GM21619 (cell line): ENCODE measurements at regions not wholly inside any gene's neighbourhood (a gene's known extent, or its start where the extent isn't known, plus 50 kb on each side); places are given as distances from the start of the nearest gene placed in this dataset.
"Not testable (repeated sequence)": the region's sequence is repeated elsewhere in the genome, so short reads cannot be mapped to it uniquely, and the experiment has no call there.

ENCODE experiments used
- ATAC-seq: cut with Tn5 transposase; IDR thresholded peaks from one replicate; pipeline ENCODE4 v1.9.1; 2021; ENCODE audit not compliant: unreplicated experiment

DNA sequence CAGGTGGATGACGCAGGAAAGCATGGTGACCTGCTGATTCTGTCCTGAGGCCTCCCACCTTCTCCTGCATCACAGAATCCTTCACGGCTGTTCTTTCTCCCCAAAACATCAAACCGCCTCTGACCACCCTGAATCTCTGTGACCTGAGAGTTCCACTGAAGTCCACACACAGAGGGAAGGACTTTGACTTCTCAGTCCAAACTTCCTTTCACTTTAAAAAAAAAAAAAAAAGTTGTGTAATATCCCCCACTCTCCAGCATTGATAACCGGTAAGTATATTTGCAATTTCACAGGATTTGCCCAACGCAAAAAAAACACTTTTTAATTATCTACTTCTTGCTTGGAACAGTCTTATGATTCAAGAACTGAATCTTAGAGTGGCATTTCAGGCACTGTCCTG is 259.5 kb upstream of the IRS2 start:
- ATAC-seq: no peak

DNA sequence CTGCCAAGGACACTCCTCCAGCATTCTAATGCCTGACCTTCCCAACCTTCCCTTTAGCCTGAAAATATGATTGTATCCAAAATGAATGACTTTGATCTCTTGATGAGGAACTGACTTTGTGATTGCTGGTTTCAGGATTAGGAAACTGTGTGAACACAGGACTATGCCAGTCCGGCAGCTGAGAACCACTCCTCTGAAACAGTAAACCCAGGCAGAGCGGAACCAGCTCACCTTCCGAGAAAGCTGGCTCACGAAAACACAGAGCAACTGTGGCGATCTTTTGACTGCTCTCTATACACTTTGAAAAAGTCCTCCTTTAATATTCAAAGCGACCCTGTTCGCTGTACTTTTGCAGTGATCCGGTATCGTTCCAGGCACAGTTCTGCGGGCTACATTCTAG is 258.8 kb upstream of the IRS2 start:
- ATAC-seq: no peak

DNA sequence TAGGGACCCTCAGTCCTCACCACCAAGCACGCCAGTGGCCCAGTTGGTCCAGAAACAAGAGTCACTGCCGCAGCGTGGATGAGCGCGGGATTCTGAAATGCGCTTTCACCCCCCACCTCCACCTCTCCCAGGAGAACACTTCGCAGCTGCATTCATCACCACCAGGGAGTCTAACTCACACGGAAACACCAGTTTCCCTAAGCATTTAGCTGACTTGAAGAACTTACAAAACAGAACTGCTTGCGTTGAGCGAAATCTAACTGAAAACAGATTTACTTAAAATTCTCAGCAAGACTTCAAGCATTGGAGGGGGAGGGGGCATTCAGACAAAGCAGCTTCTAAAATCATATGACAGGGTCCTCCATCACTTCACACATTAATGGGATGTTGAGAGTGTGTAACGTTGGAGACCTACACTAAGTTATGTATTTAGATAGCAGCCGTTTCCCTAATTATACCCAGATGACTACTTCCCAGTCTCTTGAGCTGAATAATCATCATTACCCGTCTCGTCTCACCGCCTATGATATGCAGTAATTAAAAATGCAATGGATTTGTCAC is 258.2 kb upstream of the IRS2 start:
- no peak for ATAC-seq

DNA sequence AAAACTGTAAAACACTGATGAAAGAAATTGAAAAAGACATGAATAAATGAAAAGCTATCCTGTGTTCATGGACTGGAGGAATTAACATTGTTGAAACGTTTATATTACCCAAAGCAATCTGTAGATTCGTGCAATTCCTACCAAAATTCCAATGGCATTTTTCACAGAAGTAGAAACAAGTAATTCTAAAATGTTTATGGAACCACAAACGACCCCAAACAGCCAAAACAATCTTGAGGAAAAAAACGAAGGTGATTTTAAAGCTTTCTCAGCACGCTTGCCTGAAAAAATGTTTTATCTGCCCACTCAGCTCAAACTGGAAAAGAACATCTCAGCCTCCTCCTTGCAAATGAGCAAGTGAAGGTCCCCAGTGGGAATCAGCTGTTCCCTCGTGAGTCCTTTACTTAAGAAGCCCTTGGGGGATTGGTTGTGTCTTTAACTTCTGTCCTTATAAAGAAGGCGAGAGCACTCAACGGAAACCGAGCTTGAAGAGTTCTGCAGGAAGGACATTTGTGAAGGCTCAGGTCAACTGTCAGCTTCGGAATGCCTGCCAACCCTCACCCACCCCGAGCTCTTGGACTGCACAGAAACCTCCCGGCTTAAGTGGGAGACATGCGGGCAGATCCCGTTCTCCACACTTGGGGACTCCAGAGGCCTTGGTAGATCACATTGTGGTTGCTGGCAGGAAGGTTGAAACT is 256.0 kb upstream of the IRS2 start:
- no peak for ATAC-seq

DNA sequence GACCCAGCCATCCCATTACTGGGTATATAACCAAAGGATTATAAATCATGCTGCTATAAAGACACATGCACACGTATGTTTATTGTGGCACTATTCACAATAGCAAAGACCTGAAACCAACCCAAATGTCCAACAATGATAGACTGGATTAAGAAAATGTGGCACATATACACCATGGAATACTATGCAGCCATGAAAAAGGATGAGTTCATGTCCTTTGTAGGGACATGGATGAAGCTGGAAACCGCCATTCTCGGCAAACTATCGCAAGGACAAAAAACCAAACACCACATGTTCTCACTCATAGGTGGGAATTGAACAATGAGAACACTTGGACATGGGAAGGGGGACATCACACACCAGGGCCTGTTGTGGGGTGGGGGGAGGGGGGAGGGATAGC is 255.3 kb upstream of the IRS2 start:
- not testable (repeated sequence) for ATAC-seq

DNA sequence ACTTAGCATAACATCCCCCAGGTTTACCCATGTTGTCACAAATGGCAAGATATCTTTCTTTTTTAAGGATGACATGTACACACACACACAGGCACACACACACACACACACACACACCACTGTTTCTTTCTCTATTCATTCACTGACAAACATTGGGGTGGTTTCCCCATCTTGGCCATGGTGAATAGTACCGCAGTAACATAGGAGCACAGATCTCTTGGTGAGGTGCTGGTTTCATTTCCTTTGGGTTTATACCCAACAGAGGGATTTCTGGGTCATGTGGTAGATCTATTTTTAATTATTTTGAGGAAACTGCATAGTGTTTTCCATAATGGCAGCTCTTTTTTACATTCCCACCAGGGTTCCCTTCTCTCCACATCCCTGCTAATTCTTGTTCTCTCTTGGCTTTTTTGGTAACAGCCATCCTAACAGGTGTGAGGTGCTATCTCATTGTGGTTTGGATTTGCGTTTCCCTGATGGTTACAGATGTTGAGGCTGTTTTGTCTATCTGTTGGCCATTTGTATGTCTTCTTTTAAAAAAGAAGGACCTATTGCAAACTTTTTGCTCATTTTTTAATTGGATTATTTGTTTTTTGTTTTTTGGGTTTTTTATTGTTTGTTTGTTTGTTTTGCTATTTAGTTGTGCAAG is 251.7 kb upstream of the IRS2 start:
- no peak for ATAC-seq

DNA sequence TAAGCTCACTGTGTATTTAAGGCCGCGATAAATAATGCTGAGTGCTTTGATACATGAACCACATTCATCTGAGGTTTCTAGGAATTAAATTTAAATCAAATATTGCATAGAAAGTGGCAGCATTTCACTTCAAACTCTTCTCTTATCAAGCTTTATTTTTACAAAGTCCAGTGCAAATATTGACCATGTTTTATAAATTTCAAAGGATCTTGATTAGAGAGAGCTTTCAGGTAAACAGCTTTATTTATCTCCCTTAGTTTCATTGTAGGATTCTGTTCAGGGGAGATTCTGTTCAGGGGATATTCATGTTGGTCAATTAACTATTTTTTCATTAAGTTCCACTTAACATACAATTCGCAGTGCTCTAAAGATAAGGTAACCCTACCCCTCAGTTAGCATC is 249.7 kb upstream of the IRS2 start:
- no peak for ATAC-seq

DNA sequence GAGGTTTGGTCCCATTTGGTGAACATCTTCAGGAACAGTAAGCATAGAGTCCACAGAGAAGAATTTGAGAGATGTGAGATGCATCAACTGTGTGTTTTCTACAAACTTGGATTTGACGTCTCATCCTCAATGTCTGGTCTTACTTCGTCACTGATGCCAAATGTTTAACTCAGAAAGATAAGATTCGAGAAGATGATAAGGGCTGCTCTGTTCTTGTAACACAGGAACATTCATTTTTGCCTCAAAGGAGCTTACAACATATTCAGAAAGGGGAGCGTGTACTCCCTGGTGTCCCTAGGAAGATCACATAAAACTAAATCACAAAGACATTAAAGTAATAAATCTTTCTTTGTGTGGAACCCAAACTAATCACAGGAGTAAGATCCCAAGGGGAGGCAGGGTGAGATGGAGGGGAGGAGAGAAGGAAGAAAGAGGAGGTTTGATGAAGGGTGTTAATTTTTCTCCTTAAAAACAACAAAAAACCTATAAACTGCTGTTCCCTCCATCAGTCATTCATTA is 247.7 kb upstream of the IRS2 start:
- ATAC-seq: no peak

DNA sequence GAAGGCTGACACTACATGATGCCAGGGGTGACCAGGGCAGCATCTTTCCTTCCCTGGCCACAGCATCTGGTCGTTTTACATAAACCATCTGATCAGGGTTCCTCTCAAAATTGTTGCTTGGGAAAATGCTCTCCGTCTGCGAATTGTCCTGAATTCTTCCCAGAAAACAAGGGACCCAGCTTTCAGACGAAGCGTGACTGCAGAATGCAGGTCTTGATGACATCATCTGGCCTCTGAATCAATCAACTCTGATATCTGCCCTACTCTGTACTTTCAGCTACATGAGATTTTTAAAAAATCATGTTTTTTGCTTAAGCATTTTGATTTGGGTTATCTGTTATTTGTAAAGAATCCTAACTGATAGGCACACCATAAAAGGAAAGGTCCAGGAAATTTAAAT is 246.6 kb upstream of the IRS2 start:
- ATAC-seq: no peak

DNA sequence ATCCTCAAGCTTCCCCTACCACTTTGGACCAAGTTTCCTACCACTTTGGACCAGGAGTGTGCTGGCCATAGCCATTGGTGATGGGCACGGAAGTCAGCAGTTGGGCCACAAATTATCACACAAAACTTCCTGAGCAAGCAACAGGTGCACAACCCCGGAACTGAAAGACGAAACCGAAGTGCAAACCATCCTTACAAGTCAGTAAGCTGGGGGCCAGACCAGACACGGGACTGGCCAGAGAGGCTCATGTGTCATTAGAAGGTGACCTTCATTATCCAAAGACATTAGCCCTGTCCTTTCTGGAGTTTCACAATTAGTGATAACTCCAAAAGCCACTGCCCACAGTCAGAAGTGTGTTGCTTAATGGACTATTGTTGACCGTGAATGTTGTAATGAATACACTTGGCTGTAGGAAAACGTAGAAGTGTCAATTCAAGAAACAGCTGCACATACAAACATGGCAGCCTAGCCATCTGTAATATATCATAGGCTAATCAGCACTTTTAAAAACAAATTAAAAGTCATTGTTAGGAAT is 244.1 kb upstream of the IRS2 start:
- ATAC-seq: no peak

DNA sequence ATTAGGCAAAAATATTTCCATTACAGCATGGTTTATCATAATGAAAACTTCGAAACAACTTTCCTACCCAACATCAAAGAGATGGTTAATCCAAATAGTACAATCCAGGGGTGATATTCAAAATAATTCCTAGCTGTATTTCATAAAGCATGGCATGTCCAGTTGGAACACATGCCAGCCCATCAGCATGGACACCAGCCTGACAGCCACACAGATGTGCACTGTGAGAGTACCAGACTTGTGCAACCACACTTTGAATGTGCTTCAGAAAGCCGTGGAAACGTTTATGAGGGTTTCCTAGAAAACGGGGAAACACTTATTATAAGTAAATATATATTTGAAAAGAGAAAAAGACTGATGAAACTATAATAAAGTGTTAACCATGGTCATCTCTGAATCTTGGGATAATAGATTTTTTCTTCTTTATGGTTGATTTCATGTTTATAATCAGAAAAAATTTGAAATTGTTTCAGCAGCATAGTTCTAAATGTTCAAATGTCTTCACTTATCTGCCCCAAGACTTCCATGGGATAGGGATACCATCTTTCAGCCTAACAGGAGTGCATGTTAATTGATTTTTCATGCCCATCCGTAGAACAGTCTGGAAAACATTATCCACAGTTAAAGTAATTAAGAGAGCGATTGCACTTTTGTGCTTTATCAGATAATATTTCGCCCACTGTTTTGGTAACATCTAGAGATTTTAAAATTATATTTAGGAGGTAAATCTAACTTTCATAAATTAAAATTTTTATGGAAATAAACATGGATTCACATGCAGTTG is 242.6 kb upstream of the IRS2 start:
- no peak for ATAC-seq

DNA sequence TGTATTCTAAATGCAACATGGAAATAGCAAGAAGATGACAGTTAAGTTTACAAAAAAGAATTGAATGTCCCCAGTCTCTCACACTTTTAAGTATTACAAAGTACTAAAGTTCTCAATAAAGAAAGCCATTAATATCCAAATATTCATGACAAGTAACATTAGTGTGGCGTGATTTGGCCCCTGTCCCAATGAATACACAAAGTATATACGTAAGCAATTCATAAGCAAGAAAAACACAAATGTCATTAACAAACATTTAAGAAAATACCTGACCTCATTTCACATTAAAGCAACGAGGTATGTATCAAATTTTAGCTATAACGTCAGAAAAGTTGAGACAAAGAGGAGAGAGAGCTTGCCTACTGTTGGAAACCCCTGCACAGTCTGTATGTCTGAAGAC is 241.9 kb upstream of the IRS2 start:
- ATAC-seq: no peak

DNA sequence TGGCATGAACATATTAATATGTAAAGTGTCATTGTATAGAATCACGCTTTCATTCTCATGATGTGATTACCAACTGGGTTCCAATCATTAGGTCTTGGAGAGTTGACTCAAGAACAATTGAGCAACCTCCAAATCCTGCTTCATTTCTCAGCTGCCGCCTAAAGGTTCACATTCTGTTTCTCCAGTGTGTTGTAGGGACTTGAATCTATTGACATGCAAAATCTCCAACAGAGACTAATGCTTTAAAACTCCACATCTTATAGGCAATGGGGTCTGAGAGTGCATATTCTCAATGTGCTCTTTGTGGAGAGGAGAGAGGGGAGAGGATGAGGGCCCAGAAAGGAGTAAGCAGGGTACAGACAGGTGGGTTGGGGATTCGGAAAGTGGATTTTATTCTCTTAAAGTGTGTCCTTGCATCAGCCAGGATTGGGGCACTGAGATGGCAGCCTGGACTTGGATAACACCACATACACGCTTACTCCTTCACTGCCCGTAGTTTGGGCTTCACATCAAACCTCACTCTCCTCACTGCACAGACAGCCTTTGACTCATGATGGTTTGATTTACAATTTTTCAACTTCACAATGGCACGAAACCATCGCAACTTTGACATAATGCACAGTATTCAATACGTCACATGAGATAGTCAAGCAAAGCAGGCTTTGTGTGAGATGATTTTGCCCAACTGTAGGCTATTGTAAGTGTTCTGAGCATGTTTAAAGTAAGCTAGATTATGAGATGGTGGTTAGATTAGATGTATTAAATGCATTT is 241.3 kb upstream of the IRS2 start:
- no peak for ATAC-seq

DNA sequence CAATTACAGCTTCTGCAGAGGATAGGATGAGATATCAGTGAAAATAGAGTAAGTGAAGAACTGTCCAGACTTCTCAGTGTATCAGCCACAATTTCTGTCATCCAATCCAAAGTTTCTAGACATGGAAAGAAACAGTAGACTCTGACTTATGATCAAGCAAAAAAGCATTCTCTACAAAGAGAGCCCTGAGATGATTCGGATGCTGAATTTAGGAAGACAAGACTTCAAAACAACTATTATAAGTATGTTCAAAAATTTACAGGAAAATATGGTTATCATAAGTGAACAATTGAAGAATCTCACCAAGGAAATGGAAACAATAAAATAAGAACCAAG is 238.2 kb upstream of the IRS2 start:
- ATAC-seq: no peak

DNA sequence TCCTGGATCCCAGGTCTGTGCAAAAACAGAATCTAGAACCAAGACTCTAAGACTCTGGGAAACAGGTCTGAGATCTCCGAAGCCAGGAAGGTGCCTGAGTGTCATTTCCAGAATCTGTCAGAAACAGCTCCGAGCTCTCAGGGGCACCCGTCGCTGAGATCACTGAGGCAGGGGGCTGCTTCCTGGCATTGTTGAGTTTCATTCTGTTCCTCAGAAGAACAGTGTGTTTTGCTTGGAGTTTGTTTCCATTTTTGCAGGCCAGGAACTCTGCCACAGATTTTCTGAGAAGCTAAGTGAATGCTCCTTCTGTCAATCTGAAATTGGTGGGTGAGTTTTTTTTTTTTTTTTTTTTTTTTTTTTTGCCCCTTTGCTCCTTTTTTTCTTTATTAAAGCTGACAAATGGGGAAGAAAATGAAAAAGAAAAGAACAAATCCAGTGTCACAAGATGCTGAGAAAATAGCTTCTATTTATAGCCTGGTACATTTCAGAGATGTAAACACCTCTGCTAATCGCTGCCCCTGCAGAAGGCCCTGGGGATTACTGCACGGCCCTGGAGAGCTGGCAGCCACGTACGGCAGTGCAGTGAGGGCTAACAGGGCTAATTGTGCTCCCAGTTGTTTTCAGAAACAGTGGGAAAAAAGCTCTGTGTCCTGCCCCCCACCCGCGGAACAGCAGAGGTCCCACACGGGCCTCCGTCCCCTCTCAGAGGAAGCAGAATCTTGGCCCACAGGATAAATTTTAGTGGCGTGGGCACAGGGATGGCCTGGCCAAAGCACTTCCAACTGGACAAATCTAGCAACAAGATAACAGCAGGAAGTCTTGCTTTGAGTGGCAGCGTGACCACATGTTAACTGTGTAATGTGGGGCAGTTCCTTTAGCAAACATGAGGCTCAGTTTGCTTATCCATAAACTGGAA is 237.6 kb upstream of the IRS2 start:
- ATAC-seq: no peak

DNA sequence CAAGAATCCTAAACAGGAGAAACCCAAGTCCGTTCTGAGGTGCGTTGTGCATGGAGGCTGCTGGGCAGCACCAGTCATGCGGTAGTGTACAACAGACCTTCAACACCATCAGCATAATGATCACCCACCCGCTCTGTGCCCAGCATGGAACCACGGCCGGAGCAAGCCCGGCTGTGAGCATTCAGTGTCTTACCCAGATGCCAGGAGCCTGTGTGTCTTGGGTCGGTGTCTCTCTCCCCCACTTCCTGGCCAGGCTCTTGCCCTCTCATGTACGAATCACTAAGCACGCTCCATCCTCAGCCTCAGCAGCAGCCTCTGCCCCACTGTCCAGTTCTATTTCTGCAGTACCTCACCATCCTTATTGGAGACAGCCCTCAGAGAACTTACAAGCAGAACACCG is 231.6 kb upstream of the IRS2 start:
- ATAC-seq: no peak

DNA sequence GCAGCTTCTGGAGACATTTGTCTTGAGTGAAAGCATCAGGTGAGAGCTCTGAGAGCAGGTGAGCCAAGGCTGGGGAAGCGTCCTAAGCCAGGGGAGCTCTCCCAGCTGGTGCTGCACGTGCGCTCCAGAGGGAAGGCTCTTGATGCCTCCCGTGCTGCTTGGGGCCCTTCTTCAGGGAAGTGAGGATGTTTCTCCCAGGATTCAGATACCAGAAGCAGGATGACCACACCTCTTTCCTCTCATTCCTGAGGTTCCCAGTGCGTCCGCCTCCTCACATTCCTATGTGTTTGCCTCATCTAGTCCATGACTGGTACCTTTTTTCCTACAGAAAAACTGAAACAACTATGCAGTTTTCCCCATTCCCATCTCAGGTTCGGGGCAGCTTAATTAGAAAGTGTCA is 231.0 kb upstream of the IRS2 start:
- no peak for ATAC-seq

DNA sequence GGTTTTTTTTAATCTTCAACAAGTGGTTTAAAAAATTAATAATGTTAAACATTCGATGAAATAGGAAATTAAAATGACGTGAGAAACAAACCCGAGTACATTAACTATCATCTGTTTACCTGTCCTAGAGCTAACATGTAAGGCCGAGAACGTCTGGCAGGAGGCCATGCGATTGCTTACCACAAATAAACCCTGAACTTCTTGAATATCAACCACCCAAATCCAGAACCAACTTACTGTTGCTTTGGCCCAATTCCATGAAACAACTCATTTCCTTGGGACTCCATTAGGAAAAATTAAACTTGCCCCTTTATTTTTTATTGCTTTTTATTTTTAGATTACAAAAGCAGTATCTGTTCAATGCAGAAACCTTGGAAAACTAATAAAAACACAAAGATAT is 228.9 kb upstream of the IRS2 start:
- ATAC-seq: no peak

DNA sequence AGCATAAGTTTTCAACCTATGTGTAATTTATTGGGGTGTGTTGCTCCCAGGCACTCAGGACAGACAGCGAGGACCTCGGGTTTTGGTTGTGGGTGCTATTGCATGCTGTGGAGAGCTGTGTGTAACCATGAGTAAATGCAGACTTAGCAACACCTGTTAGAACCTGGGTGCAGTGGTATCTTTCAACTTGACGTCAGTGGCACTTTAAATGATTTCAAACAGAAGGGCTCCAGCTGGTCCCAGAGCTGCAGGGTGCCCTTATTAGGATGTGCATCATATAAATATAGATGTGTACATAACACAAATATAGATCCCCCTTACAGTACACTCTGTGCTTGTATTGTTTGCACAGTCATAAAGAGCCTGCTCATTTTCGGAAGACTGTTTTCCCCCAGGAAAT is 228.3 kb upstream of the IRS2 start:
- ATAC-seq: no peak
